ENCODE measurements at regions not wholly inside any gene's neighbourhood (a gene's known extent, or its start where the extent isn't known, plus 50 kb on each side); places are given as distances from the start of the nearest gene placed in this dataset.

- no peak for DNase-seq
- Histone ChIP-seq H3K4me3 (no peak overlapping the region), H3K27ac (ENCODE audit: low read depth in 1 of 2, low read length in 1 of 2) (no peak overlapping the region), H3K9me3 (ENCODE audit: control insufficient read depth in 4 of 4, insufficient read depth in 3 of 4, low read length in 3 of 4) (no peaks in the 10 kb centered on the region), H3K4me1 (ENCODE audit: control insufficient read depth in 5 of 5, insufficient read depth in 5 of 5, low read length in 5 of 5) (no peaks in the 10 kb centered on the region), H3K9ac (ENCODE audit: insufficient read depth in 1 of 2, low read length in 2 of 2) (no peak overlapping the region), H3K36me3 (ENCODE audit: control insufficient read depth in 4 of 4, insufficient read depth in 4 of 4, low read length in 4 of 4) (no peaks in the 10 kb centered on the region), H3K27me3 (ENCODE audit: control insufficient read depth in 3 of 3, insufficient read depth in 3 of 3, low read length in 2 of 3) (peaks cover 0 to 4% (median 0%) of the 10 kb centered on the region in 3 donors)
- 84 to 88% methylated on average over 3 of the region's 3 CpGs for WGBS, 2 donors
- TF ChIP-seq CTCF (IDR thresholded peaks at IDR 0.05; ENCODE audit: control extremely low read depth, extremely low read depth), result no peak
- ATAC-seq (ENCODE audit: insufficient read depth, low FRiP score), result no peak
Observed at GRCh38 chr15:61743345-61743909, 316.8 kb downstream of the VPS13C start.

- Histone ChIP-seq H3K9ac (ENCODE audit: insufficient read depth in 1 of 2, low read length in 2 of 2) (no peak overlapping the region), H3K9me3 (ENCODE audit: control insufficient read depth in 4 of 4, insufficient read depth in 3 of 4, low read length in 3 of 4) (no peaks in the 10 kb centered on the region), H3K36me3 (ENCODE audit: control insufficient read depth in 4 of 4, insufficient read depth in 4 of 4, low read length in 4 of 4) (no peaks in the 10 kb centered on the region), H3K4me3 (no peak overlapping the region), H3K27ac (ENCODE audit: low read depth in 1 of 2, low read length in 1 of 2) (no peak overlapping the region), H3K27me3 (ENCODE audit: control insufficient read depth in 3 of 3, insufficient read depth in 3 of 3, low read length in 2 of 3) (peaks cover 0 to 3% (median 0%) of the 10 kb centered on the region in 3 donors), H3K4me1 (ENCODE audit: control insufficient read depth in 5 of 5, insufficient read depth in 5 of 5, low read length in 5 of 5) (no peaks in the 10 kb centered on the region)
- no peak for TF ChIP-seq CTCF (IDR thresholded peaks at IDR 0.05; ENCODE audit: control extremely low read depth, extremely low read depth)
- no peak for ATAC-seq (ENCODE audit: insufficient read depth, low FRiP score)
- DNase-seq, result no peak
Observed at GRCh38 chr15:61742591-61742990, 317.7 kb downstream of the VPS13C start.

- Histone ChIP-seq H3K36me3 (ENCODE audit: control insufficient read depth in 4 of 4, insufficient read depth in 4 of 4, low read length in 4 of 4) (no peaks in the 10 kb centered on the region), H3K9me3 (ENCODE audit: control insufficient read depth in 4 of 4, insufficient read depth in 3 of 4, low read length in 3 of 4) (no peaks in the 10 kb centered on the region), H3K9ac (ENCODE audit: insufficient read depth in 1 of 2, low read length in 2 of 2) (no peak overlapping the region), H3K4me1 (ENCODE audit: control insufficient read depth in 5 of 5, insufficient read depth in 5 of 5, low read length in 5 of 5) (no peaks in the 10 kb centered on the region), H3K27me3 (ENCODE audit: control insufficient read depth in 3 of 3, insufficient read depth in 3 of 3, low read length in 2 of 3) (no peaks in the 10 kb centered on the region), H3K27ac (ENCODE audit: low read depth in 1 of 2, low read length in 1 of 2) (no peak overlapping the region), H3K4me3 (no peak overlapping the region)
- WGBS, 2 donors, result 62 to 74% methylated on average over 1 of the region's 1 CpG
- DNase-seq (no peak), ATAC-seq (ENCODE audit: insufficient read depth, low FRiP score) (no peak)
- TF ChIP-seq CTCF (IDR thresholded peaks at IDR 0.05; ENCODE audit: control extremely low read depth, extremely low read depth), result no peak
Observed at GRCh38 chr15:61736790-61737189, 323.5 kb downstream of the VPS13C start.

GRCh38 chr15:61731099-61731498, 329.1 kb downstream of the VPS13C start:
- Histone ChIP-seq H3K9me3 (ENCODE audit: control insufficient read depth in 4 of 4, insufficient read depth in 3 of 4, low read length in 3 of 4) (peaks cover 0 to 1% (median 0%) of the 10 kb centered on the region in 4 donors), H3K36me3 (ENCODE audit: control insufficient read depth in 4 of 4, insufficient read depth in 4 of 4, low read length in 4 of 4) (no peaks in the 10 kb centered on the region), H3K27me3 (ENCODE audit: control insufficient read depth in 3 of 3, insufficient read depth in 3 of 3, low read length in 2 of 3) (no peaks in the 10 kb centered on the region), H3K27ac (ENCODE audit: low read depth in 1 of 2, low read length in 1 of 2) (no peak overlapping the region), H3K9ac (ENCODE audit: insufficient read depth in 1 of 2, low read length in 2 of 2) (no peak overlapping the region), H3K4me3 (no peak overlapping the region), H3K4me1 (ENCODE audit: control insufficient read depth in 5 of 5, insufficient read depth in 5 of 5, low read length in 5 of 5) (no peaks in the 10 kb centered on the region)
- WGBS, 2 donors, result 57 to 60% methylated on average over 3 of the region's 3 CpGs
- TF ChIP-seq CTCF (IDR thresholded peaks at IDR 0.05; ENCODE audit: control extremely low read depth, extremely low read depth), result no peak
- ATAC-seq (ENCODE audit: insufficient read depth, low FRiP score) (no peak), DNase-seq (no peak)

Data from lung (tissue), 11 donors.